Nephron progenitor cell (in vitro differentiated cells): ENCODE measurements at regions not wholly inside any gene's neighbourhood (a gene's known extent, or its start where the extent isn't known, plus 50 kb on each side); places are given as distances from the start of the nearest gene placed in this dataset.

Source experiments
- DNase-seq: peaks from one replicate; pipeline ENCODE4 v3.0.0; 2021
- H3K27ac Mint-ChIP-seq: 2 replicates; pipeline ENCODE4 v1.8.0; 2021; ENCODE audit warnings: mild to moderate bottlenecking, moderate library complexity, mixed read lengths
- H3K27me3 Mint-ChIP-seq: 2 replicates; pipeline ENCODE4 v1.8.0; 2021; ENCODE audit warnings: mild to moderate bottlenecking, low read depth, mixed read lengths; ENCODE audit not compliant: poor library complexity
- H3K36me3 Mint-ChIP-seq: 2 replicates; pipeline ENCODE4 v1.8.0; 2021; ENCODE audit warnings: low read depth, mixed read lengths
- H3K4me1 Mint-ChIP-seq: 2 replicates; pipeline ENCODE4 v1.8.0; 2021; ENCODE audit warnings: mixed read lengths
- H3K4me3 Mint-ChIP-seq: 2 replicates; pipeline ENCODE4 v1.8.0; 2021; ENCODE audit warnings: mild to moderate bottlenecking, moderate library complexity, mixed read lengths
- H3K9me3 Mint-ChIP-seq: 2 replicates; pipeline ENCODE4 v1.8.0; 2021; ENCODE audit warnings: mild to moderate bottlenecking, moderate library complexity, mixed read lengths
- CTCF ChIP-seq: fragments of 200-600 bp; sonication (generic); IDR thresholded peaks from 2 replicates; pipeline ENCODE4 v1.5.0; 2021; ENCODE audit warnings: antibody characterized with exemption

- no peak for DNase-seq
- no peak for TF ChIP-seq CTCF
- peaks cover 4% of the 10 kb centered on the region for H3K9me3 Mint-ChIP-seq
- no peak overlapping the region for H3K4me3 Mint-ChIP-seq
- H3K4me1 Mint-ChIP-seq = peaks cover 24% of the 10 kb centered on the region
- no peaks in the 10 kb centered on the region for H3K36me3 Mint-ChIP-seq
- no peak overlapping the region for H3K27ac Mint-ChIP-seq
- H3K27me3 Mint-ChIP-seq = no peaks in the 10 kb centered on the region
Observed at GRCh38 chr2:205860181-205860580, 177.9 kb downstream of the NRP2 start.

DNA sequence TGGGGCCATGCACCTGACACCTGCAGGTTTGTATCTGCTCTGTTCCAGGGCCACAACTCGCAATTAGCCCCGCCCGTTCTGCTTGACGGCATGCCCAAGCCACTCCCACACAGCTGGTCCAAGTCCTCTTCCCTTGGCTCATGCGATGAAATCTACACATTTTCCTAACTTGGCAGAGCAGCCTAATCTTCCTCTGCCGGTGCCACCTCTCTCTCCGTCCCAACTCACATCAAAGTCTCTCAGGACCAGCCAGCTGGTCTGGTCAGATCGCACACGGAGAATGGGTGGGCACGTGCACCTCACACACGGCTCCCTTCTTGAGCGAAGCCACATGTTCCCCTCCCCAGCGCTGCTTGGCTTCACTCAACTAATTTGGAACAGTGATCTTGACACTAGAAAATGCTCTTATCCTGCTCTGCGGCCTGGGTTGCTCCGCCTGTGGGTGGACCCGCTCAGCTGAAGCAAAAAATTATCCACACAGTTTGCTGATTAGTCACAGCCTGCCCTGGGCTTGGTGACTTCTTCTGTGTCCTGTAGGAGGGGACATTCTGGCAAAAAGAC is 176.7 kb downstream of the NRP2 start:
- Mint-ChIP-seq H3K9me3 (peaks cover 9% of the 10 kb centered on the region), H3K4me1 (peaks cover 23% of the 10 kb centered on the region), H3K27ac (no peak overlapping the region), H3K36me3 (no peaks in the 10 kb centered on the region), H3K4me3 (no peak overlapping the region), H3K27me3 (no peaks in the 10 kb centered on the region)
- no peak for TF ChIP-seq CTCF
- DNase-seq = no peak

- no peak for DNase-seq
- TF ChIP-seq CTCF = no peak
- Mint-ChIP-seq H3K27ac (no peak overlapping the region), H3K4me1 (peaks cover 20% of the 10 kb centered on the region), H3K36me3 (no peaks in the 10 kb centered on the region), H3K4me3 (no peak overlapping the region), H3K27me3 (no peaks in the 10 kb centered on the region), H3K9me3 (peaks cover 9% of the 10 kb centered on the region)
Observed at GRCh38 chr2:205858275-205858674, 176.0 kb downstream of the NRP2 start.

DNA sequence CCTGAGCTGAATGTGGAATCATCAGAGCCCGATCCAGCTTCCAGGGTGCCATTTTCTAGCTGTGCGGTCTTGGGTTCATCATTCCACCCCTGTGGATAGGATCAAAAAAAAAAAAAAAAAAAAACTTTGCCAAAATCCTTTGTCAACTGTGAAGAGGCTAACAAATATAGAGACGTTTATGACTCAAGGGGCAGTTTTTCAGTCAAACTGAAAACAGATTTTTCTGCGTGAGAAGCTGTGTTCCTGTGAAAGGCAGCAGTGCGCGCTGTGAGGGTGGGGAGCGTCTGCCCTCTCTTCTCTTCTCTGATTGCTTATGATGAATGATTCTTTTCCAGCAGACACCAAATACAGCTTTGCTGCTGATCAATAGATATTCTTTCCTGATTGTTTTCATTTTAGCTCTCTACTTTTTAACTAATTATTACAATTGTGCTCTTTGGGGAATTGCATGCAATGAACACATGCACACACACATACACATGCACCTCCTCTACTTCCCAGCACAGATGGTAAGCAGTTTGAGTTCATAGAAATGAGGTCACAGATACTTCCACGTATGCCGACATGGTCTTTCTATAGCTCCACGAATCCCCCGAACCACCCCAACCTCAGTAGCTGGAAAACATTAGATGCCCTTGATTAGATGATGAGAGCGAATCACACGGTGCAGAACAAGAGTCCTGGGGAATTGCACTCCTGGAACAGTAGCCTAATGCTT is 175.4 kb downstream of the NRP2 start:
- TF ChIP-seq CTCF = no peak

GRCh38 chr2:205852457-205852856 is 170.2 kb downstream of the NRP2 start:
- Mint-ChIP-seq H3K36me3 (no peaks in the 10 kb centered on the region), H3K27me3 (peaks cover 13% of the 10 kb centered on the region), H3K27ac (no peak overlapping the region), H3K4me1 (no peaks in the 10 kb centered on the region), H3K9me3 (peaks cover 9% of the 10 kb centered on the region), H3K4me3 (no peak overlapping the region)
- TF ChIP-seq CTCF = no peak
- DNase-seq = no peak

More for the DNA sequence above, 175.4 kb downstream of the NRP2 start:
- H3K27ac Mint-ChIP-seq = no peak overlapping the region
- H3K9me3 Mint-ChIP-seq = peaks cover 9% of the 10 kb centered on the region
- no peak overlapping the region for H3K4me3 Mint-ChIP-seq
- H3K4me1 Mint-ChIP-seq = peaks cover 18% of the 10 kb centered on the region
- no peak for DNase-seq
- no peaks in the 10 kb centered on the region for H3K36me3 Mint-ChIP-seq
- H3K27me3 Mint-ChIP-seq = no peaks in the 10 kb centered on the region

GRCh38 chr2:205850611-205851010 is 168.3 kb downstream of the NRP2 start:
- no peaks in the 10 kb centered on the region for H3K36me3 Mint-ChIP-seq
- no peaks in the 10 kb centered on the region for H3K4me1 Mint-ChIP-seq
- peaks cover 8% of the 10 kb centered on the region for H3K9me3 Mint-ChIP-seq
- peaks cover 19% of the 10 kb centered on the region for H3K27me3 Mint-ChIP-seq
- DNase-seq = no peak
- no peak overlapping the region for H3K4me3 Mint-ChIP-seq
- no peak for TF ChIP-seq CTCF
- H3K27ac Mint-ChIP-seq = no peak overlapping the region
